BJ (cell line): ENCODE measurements at regions not wholly inside any gene's neighbourhood (a gene's known extent, or its start where the extent isn't known, plus 50 kb on each side); places are given as distances from the start of the nearest gene placed in this dataset.

Experiments
- CTCF ChIA-PET: fragments of 350-600 bp; formaldehyde crosslinking; extraction: SDS; loops from one replicate; lab custom pipeline; 2021; ENCODE audit warnings: antibody characterized with exemption, inconsistent platforms; lab: Yijun Ruan, JAX
- POLR2A ChIA-PET: fragments of 300-600 bp; sonication (Branson Sonifier 250); formaldehyde crosslinking; extraction: SDS; loops from one replicate; lab custom pipeline; 2021; ENCODE audit warnings: antibody characterized with exemption; lab: Charles Lee
- DNase-seq: peaks from one replicate; pipeline ENCODE4 v3.0.0-alpha.2; 2011; ENCODE audit warnings: low read depth
- H3K27me3 ChIP-seq: 2 replicates; pipeline ENCODE4 v1.6.0; 2011; ENCODE audit warnings: low read length; ENCODE audit not compliant: control insufficient read depth, insufficient read depth
- H3K36me3 ChIP-seq: 2 replicates; pipeline ENCODE4 v1.5.1; 2011; ENCODE audit warnings: low read length; ENCODE audit not compliant: control insufficient read depth, insufficient read depth
- H3K4me3 ChIP-seq: 2 replicates; pipeline ENCODE4 v1.5.1; 2011; ENCODE audit warnings: low read depth, mild to moderate bottlenecking, control low read depth, low read length
- TF ChIP-seq, protein P1 (sequence below): IDR thresholded peaks from 2 replicates; pipeline ENCODE4 v1.5.1; 2011; ENCODE audit warnings: low read depth, mild to moderate bottlenecking, control low read depth, inconsistent platforms, low read length, moderate library complexity; ENCODE audit not compliant: insufficient read depth

DNA sequence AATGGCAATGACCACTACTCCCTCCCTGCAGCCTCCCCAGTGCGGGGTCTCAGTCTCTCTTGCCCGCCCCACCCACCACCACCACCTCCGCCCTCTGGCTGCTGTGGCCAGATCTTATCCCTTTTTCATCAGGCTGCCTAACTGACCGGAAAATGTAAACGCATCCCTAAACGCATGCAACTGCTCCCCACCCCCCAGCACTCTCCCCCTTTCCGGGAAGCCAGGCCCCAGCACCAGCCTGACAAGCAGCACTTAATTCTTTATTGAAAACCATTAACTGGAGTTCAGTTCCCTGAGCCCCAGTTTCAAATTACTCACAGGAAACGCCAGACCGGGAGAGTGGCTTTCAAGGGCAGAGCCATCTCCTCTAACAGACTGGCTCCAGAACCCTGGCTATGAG is 147.7 kb downstream of the DMRTA2 start:
- DNase-seq, result no peak
- H3K27me3 ChIP-seq, result no peaks in the 10 kb centered on the region
- no peak overlapping the region for H3K4me3 ChIP-seq
- TF ChIP-seq, protein P1, sequence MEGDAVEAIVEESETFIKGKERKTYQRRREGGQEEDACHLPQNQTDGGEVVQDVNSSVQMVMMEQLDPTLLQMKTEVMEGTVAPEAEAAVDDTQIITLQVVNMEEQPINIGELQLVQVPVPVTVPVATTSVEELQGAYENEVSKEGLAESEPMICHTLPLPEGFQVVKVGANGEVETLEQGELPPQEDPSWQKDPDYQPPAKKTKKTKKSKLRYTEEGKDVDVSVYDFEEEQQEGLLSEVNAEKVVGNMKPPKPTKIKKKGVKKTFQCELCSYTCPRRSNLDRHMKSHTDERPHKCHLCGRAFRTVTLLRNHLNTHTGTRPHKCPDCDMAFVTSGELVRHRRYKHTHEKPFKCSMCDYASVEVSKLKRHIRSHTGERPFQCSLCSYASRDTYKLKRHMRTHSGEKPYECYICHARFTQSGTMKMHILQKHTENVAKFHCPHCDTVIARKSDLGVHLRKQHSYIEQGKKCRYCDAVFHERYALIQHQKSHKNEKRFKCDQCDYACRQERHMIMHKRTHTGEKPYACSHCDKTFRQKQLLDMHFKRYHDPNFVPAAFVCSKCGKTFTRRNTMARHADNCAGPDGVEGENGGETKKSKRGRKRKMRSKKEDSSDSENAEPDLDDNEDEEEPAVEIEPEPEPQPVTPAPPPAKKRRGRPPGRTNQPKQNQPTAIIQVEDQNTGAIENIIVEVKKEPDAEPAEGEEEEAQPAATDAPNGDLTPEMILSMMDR, result no peak
- ChIA-PET POLR2A (interaction anchor here (0.6 kb wide), 1 partner anchor 40 kb away, joined by 3 read pairs; no protein-coding TSS in a partner anchor), CTCF (no interaction called here)
- H3K36me3 ChIP-seq, result no peaks in the 10 kb centered on the region

DNA sequence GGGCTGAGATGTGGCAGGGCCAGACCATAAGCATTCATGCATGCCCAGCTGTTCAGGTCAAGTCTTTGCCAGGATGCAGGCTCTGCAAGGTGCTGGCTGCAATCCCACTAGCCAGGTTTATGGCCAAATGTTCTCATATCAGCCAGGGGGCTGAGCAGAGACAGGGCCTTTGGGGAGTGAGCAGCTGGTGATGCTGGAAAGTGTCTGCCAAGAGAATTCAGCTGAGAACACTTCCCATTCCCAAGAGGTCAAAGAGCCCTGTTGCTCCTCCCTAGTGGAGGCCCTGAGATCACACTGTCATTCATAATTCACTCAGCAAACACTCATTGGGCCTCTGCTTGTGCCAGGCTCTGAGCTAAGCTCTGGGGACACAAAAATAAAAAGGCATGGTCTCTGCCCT is 150.3 kb downstream of the DMRTA2 start:
- no peaks in the 10 kb centered on the region for H3K27me3 ChIP-seq
- no peaks in the 10 kb centered on the region for H3K36me3 ChIP-seq
- no peak for DNase-seq
- H3K4me3 ChIP-seq, result no peak overlapping the region
- TF ChIP-seq, protein P1, result no peak
- ChIA-PET POLR2A (no interaction called here), CTCF (no interaction called here)

DNA sequence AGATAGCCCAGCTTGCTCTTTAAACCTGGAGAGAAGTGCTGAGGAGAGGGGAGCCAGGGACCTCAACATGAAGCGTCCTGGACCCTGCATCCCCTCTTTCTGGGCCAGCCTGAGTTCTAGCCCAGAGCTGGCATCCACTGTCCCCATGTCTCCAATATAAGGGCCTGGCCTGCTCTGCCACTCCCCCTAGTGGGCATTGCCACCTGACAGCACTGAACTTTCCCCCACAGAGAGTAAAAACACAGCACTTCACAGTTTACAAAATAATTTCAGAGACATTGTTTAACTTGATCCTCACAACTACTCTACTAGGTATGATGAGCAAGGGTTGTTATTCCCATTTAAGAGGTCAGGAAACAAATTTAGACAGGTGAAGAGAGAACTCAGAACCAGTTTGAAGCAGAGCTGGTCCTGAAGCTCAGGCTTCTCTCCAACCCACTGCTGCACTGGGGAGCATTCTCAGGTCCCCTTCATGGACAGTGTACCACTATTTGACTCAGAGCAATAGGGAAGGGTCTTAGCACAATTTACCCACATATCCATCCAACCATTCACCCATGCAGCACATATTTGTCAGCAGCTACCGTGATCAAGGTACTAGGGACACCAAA is 151.2 kb downstream of the DMRTA2 start:
- ChIA-PET POLR2A (no interaction called here), CTCF (interaction anchor here (0.7 kb wide), 1 partner anchor 463 kb away, joined by 4 read pairs; no protein-coding TSS in a partner anchor)
- DNase-seq, result no peak

DNA sequence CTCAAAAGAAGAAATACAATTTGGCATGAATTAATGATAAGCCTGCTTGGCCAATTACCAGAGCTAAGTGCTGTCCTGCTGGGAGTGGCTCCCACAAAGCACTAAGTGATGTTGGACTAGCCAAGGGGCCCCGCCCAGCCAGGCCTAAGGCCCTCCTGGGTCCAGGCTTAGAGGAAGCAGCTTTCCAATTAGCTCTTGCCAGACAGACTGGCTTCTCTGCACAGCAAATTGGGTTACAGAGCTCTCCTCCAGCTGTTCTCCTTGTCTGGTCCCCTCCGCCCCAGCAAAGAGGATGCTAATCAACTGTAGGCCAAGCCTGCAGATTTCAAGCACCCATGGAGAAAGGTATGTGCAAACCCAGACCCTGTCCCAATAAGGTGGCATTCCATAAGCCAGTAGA is 151.9 kb downstream of the DMRTA2 start:
- Histone ChIP-seq H3K27me3 (no peaks in the 10 kb centered on the region), H3K4me3 (no peak overlapping the region), H3K36me3 (no peaks in the 10 kb centered on the region)
- TF ChIP-seq, protein P1, result no peak
- no peak for DNase-seq
- CTCF ChIA-PET, result interaction anchor here (0.7 kb wide), 1 partner anchor 462 kb away, joined by 4 read pairs; no protein-coding TSS in a partner anchor
- POLR2A ChIA-PET, result no interaction called here

More for the DNA sequence above, 151.2 kb downstream of the DMRTA2 start:
- Histone ChIP-seq H3K4me3 (no peak overlapping the region), H3K36me3 (no peaks in the 10 kb centered on the region), H3K27me3 (no peaks in the 10 kb centered on the region)
- TF ChIP-seq, protein P1, result peak; percentile 43; the same call in 1 of the 2 replicates

DNA sequence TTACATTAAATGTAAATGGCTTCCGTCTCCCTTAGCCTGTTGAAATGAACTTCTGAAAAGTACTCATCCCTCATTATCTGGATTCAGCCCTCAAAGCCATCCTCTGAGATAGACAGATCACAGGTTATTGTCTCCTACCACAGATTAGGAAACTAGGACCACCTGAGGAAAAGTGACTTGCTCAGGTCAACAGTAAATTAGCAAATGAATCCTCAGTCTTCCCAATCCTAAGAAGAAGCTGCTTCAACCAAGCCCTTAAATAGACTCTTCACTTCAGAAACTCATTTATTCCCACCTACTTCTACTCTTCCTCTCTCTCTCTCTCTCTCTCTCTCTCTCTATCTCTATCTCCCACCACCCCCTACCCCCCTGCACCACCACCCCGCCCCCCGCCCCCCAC is 152.3 kb downstream of the DMRTA2 start:
- no peak for DNase-seq
- no peaks in the 10 kb centered on the region for H3K36me3 ChIP-seq
- CTCF ChIA-PET, result no interaction called here
- TF ChIP-seq, protein P1, result no peak
- no peaks in the 10 kb centered on the region for H3K27me3 ChIP-seq
- H3K4me3 ChIP-seq, result no peak overlapping the region
- POLR2A ChIA-PET, result no interaction called here
